COLO668 (cell line): ENCODE measurements at regions not wholly inside any gene's neighbourhood (a gene's known extent, or its start where the extent isn't known, plus 50 kb on each side); places are given as distances from the start of the nearest gene placed in this dataset.
"Not testable (repeated sequence)": the region's sequence is repeated elsewhere in the genome, so short reads cannot be mapped to it uniquely, and the experiment has no call there.

Experiments used
- DNase-seq: peaks from one replicate; lab custom pipeline; 2025; ENCODE audit not compliant: unreplicated experiment; lab: John Stamatoyannopoulos, UW

GRCh38 chr1:244156617-244157016, 105.5 kb downstream of the ZBTB18 start:
- not testable (repeated sequence) for DNase-seq

GRCh38 chr1:244157731-244158438, 106.8 kb downstream of the ZBTB18 start:
- DNase-seq = no peak

GRCh38 chr1:244159646-244160045, 108.6 kb downstream of the ZBTB18 start:
- DNase-seq = no peak

GRCh38 chr1:244160455-244161235, 109.6 kb downstream of the ZBTB18 start:
- DNase-seq = no peak

GRCh38 chr1:244161236-244161510, 110.1 kb downstream of the ZBTB18 start:
- no peak for DNase-seq

GRCh38 chr1:244162786-244163530, 111.9 kb downstream of the ZBTB18 start:
- DNase-seq = no peak

- DNase-seq = no peak
Observed at GRCh38 chr1:244163861-244164510, 112.9 kb downstream of the ZBTB18 start.

GRCh38 chr1:244164511-244164890, 113.4 kb downstream of the ZBTB18 start:
- DNase-seq = no peak

- no peak for DNase-seq
Observed at GRCh38 chr1:244165021-244165420, 113.9 kb downstream of the ZBTB18 start.

- DNase-seq = no peak
Observed at GRCh38 chr1:244165701-244166100, 114.6 kb downstream of the ZBTB18 start.

- DNase-seq = no peak
Observed at GRCh38 chr1:244171241-244171985, 120.3 kb downstream of the ZBTB18 start.

GRCh38 chr1:244173240-244173639, 122.2 kb downstream of the ZBTB18 start:
- no peak for DNase-seq

GRCh38 chr1:244173769-244174168, 122.7 kb downstream of the ZBTB18 start:
- no peak for DNase-seq

GRCh38 chr1:244174922-244175521, 123.9 kb downstream of the ZBTB18 start:
- no peak for DNase-seq

GRCh38 chr1:244176201-244176600, 125.1 kb downstream of the ZBTB18 start:
- DNase-seq = no peak

GRCh38 chr1:244180256-244180655, 129.2 kb downstream of the ZBTB18 start:
- no peak for DNase-seq

GRCh38 chr1:244181867-244182266, 130.8 kb downstream of the ZBTB18 start:
- no peak for DNase-seq

- DNase-seq = no peak
Observed at GRCh38 chr1:244183037-244183436, 132.0 kb downstream of the ZBTB18 start.

GRCh38 chr1:244186372-244186771, 135.3 kb downstream of the ZBTB18 start:
- DNase-seq = no peak

- DNase-seq = no peak
Observed at GRCh38 chr1:244187310-244187709, 136.2 kb downstream of the ZBTB18 start.
